ENCODE measurements at regions not wholly inside any gene's neighbourhood (a gene's known extent, or its start where the extent isn't known, plus 50 kb on each side); places are given as distances from the start of the nearest gene placed in this dataset.

- no peak for ATAC-seq
These were observed 61.5 kb upstream of the PTBP2 start for GRCh38 chr1:96660051-96660450.

GRCh38 chr1:96660503-96660902 is 61.1 kb upstream of the PTBP2 start:
- ATAC-seq, result no peak
